H9 (cell line): ENCODE measurements at regions not wholly inside any gene's neighbourhood (a gene's known extent, or its start where the extent isn't known, plus 50 kb on each side); places are given as distances from the start of the nearest gene placed in this dataset.

ENCODE experiments used
- DNase-seq: peaks from one replicate; pipeline ENCODE4 v3.0.0-alpha.2; 2017
- H2AFZ ChIP-seq: one replicate; pipeline ENCODE4 v1.6.1; 2013; ENCODE audit warnings: mild to moderate bottlenecking, low read length, control low read depth, moderate library complexity
- H2AK5ac ChIP-seq: 2 replicates; pipeline ENCODE4 v1.6.1; 2013; ENCODE audit warnings: low read length, control low read depth, mixed read lengths; ENCODE audit not compliant: insufficient read length
- H2BK120ac ChIP-seq: one replicate; pipeline ENCODE4 v1.6.1; 2013; ENCODE audit warnings: low read depth, mild to moderate bottlenecking, low read length, control low read depth, inconsistent platforms; ENCODE audit not compliant: poor library complexity, severe bottlenecking
- H2BK12ac ChIP-seq: 2 replicates; pipeline ENCODE4 v1.6.1; 2013; ENCODE audit warnings: low read length, control low read depth, mixed read lengths, low read depth; ENCODE audit not compliant: insufficient read length
- H2BK15ac ChIP-seq: 2 replicates; pipeline ENCODE4 v1.6.1; 2013; ENCODE audit warnings: low read depth, low read length, control low read depth
- H2BK20ac ChIP-seq: one replicate; pipeline ENCODE4 v1.6.1; 2013; ENCODE audit warnings: low read depth, mild to moderate bottlenecking, low read length, control low read depth, inconsistent platforms; ENCODE audit not compliant: poor library complexity, severe bottlenecking
- H2BK5ac ChIP-seq: 2 replicates; pipeline ENCODE4 v1.6.1; 2013; ENCODE audit warnings: low read length, control low read depth, mixed read lengths; ENCODE audit not compliant: insufficient read length
- H3K14ac ChIP-seq: 2 replicates; pipeline ENCODE4 v1.6.1; 2013; ENCODE audit warnings: low read length, control low read depth; ENCODE audit not compliant: insufficient read depth
- H3K18ac ChIP-seq: 2 replicates; pipeline ENCODE4 v1.6.1; 2013; ENCODE audit warnings: low read depth, mild to moderate bottlenecking, mixed read lengths, low read length, control low read depth; ENCODE audit not compliant: insufficient read length
- H3K23ac ChIP-seq: 2 replicates; pipeline ENCODE4 v1.6.1; 2013; ENCODE audit warnings: low read length, control low read depth, mixed read lengths, low read depth; ENCODE audit not compliant: insufficient read length
- H3K23me2 ChIP-seq: 2 replicates; pipeline ENCODE4 v1.6.1; 2013; ENCODE audit warnings: low read depth, mild to moderate bottlenecking, mixed read lengths, low read length, control low read depth; ENCODE audit not compliant: insufficient read length, poor library complexity, severe bottlenecking
- H3K27ac ChIP-seq: 2 replicates; pipeline ENCODE4 v1.5.1; 2013; ENCODE audit warnings: low read length, control low read depth, mixed read lengths, low read depth; ENCODE audit not compliant: insufficient read length
- H3K27me3 ChIP-seq: 2 replicates; pipeline ENCODE4 v1.6.1; 2013; ENCODE audit warnings: low read length, control low read depth, inconsistent platforms; ENCODE audit not compliant: insufficient read depth
- H3K4ac ChIP-seq: 2 replicates; pipeline ENCODE4 v1.6.1; 2013; ENCODE audit warnings: low read depth, mild to moderate bottlenecking, control low read depth, inconsistent platforms, low read length, moderate library complexity
- H3K4me1 ChIP-seq: 2 replicates; pipeline ENCODE4 v1.6.1; 2013; ENCODE audit warnings: low read length, control low read depth, inconsistent platforms; ENCODE audit not compliant: insufficient read depth
- H3K4me2 ChIP-seq: 2 replicates; pipeline ENCODE4 v1.6.1; 2013; ENCODE audit warnings: low read length, control low read depth, mixed read lengths; ENCODE audit not compliant: insufficient read length, insufficient read depth
- H3K56ac ChIP-seq: 2 replicates; pipeline ENCODE4 v1.6.1; 2013; ENCODE audit warnings: low read depth, mild to moderate bottlenecking, mixed read lengths, low read length, control low read depth; ENCODE audit not compliant: insufficient read length
- H3K79me1 ChIP-seq: 2 replicates; pipeline ENCODE4 v1.6.1; 2013; ENCODE audit warnings: low read depth, mild to moderate bottlenecking, moderate library complexity, low read length, control low read depth, inconsistent platforms; ENCODE audit not compliant: insufficient read depth, poor library complexity, severe bottlenecking
- H3K79me2 ChIP-seq: 2 replicates; pipeline ENCODE4 v1.6.1; 2013; ENCODE audit warnings: low read length, control low read depth, inconsistent platforms; ENCODE audit not compliant: insufficient read depth
- H3K9ac ChIP-seq: 2 replicates; pipeline ENCODE4 v1.6.1; 2013; ENCODE audit warnings: low read length, control low read depth, mixed read lengths; ENCODE audit not compliant: insufficient read length; ENCODE audit errors: extremely low read depth
- H3K9me3 ChIP-seq: one replicate; pipeline ENCODE4 v1.6.1; 2013; ENCODE audit warnings: low read depth, low read length, inconsistent platforms; ENCODE audit not compliant: control insufficient read depth
- H3T11ph ChIP-seq: one replicate; pipeline ENCODE4 v1.6.1; 2013; ENCODE audit warnings: mild to moderate bottlenecking, low read length, control low read depth, inconsistent platforms
- H4K20me1 ChIP-seq: one replicate; pipeline ENCODE4 v1.6.1; 2013; ENCODE audit not compliant: control insufficient read depth, insufficient read length, insufficient read depth
- H4K5ac ChIP-seq: 2 replicates; pipeline ENCODE4 v1.6.1; 2013; ENCODE audit warnings: low read depth, mild to moderate bottlenecking, mixed read lengths, low read length, control low read depth; ENCODE audit not compliant: insufficient read length
- H4K8ac ChIP-seq: replicated peaks from 2 replicates; pipeline ENCODE4 v1.6.1; 2013; ENCODE audit warnings: low read length, control low read depth, mixed read lengths, low read depth; ENCODE audit not compliant: insufficient read length
- H4K91ac ChIP-seq: 2 replicates; pipeline ENCODE4 v1.6.1; 2013; ENCODE audit warnings: low read depth, mild to moderate bottlenecking, moderate library complexity, mixed read lengths, low read length, control low read depth; ENCODE audit not compliant: insufficient read length
- H3K27ac Mint-ChIP-seq, 3 experiments: 2 replicates in 2 of 3; 3 replicates in 1 of 3; pipeline ENCODE4 v1.8.0; 2020 to 2021; ENCODE audit warnings: mixed read lengths in 3 of 3, mild to moderate bottlenecking in 1 of 3, moderate library complexity in 1 of 3
- H3K27me3 Mint-ChIP-seq: 2 replicates; pipeline ENCODE4 v1.8.0; 2021; ENCODE audit warnings: low read depth, mild to moderate bottlenecking, moderate library complexity, mixed read lengths
- H3K36me3 Mint-ChIP-seq, 3 experiments: 2 replicates in 2 of 3; 3 replicates in 1 of 3; pipeline ENCODE4 v1.8.0; 2020 to 2021; ENCODE audit warnings: low read depth in 3 of 3, mixed read lengths in 3 of 3; ENCODE audit not compliant: insufficient read depth in 1 of 3
- H3K4me1 Mint-ChIP-seq, 2 experiments: 2 replicates each; pipeline ENCODE4 v1.8.0; 2020; ENCODE audit warnings: mixed read lengths in 2 of 2
- H3K4me3 Mint-ChIP-seq, 2 experiments: 2 replicates in 1 of 2; 3 replicates in 1 of 2; pipeline ENCODE4 v1.8.0; 2020 to 2021; ENCODE audit warnings: mild to moderate bottlenecking in 2 of 2, mixed read lengths in 2 of 2, moderate library complexity in 1 of 2
- H3K9me3 Mint-ChIP-seq, 2 experiments: 2 replicates in 1 of 2; 3 replicates in 1 of 2; pipeline ENCODE4 v1.8.0; 2020; ENCODE audit warnings: mild to moderate bottlenecking in 2 of 2, mixed read lengths in 2 of 2, moderate library complexity in 1 of 2
- WGBS: extraction: QIAGEN DNeasy Blood & Tissue Kit; methylation state at CpG from one replicate; pipeline ENCODE4 v1.1.7; 2013; ENCODE audit warnings: missing lambda C conversion rate, low lambda C conversion rate, mixed read lengths; ENCODE audit not compliant: insufficient read length; ENCODE audit errors: extremely low coverage; 5-methylcytosine and 5-hydroxymethylcytosine counted together
- TF ChIP-seq, protein P1 (sequence below): fragments of 200-600 bp; sonication (generic); conservative IDR thresholded peaks from 3 replicates; pipeline ENCODE4 v1.8.0; 2021; ENCODE audit warnings: antibody characterized with exemption, mild to moderate bottlenecking

DNA sequence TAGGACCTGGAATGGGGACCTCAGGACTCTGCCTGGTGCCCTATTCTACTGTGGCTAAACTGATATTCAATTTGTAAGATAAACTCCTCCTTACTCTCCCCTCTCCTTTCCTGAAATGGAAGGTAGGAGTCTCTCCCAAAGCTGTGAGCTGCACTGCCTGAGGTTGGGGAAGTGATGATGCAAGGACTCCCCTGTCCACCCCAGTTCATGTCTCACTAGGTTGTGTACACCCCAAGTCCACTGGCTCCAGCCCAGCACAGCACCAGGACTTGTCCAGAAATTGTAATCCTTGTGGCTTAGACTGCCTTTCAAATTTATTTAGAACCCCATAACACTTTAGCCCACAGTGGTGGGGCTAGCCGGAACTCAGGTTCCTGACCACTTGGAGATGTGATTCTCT lies 247.2 kb upstream of the CTBP2 start:
- H3K4me1 Mint-ChIP-seq: peaks cover 12 to 13% of the 10 kb centered on the region in 2 experiments

More for the DNA sequence above, 247.2 kb upstream of the CTBP2 start:
- TF ChIP-seq, protein P1, sequence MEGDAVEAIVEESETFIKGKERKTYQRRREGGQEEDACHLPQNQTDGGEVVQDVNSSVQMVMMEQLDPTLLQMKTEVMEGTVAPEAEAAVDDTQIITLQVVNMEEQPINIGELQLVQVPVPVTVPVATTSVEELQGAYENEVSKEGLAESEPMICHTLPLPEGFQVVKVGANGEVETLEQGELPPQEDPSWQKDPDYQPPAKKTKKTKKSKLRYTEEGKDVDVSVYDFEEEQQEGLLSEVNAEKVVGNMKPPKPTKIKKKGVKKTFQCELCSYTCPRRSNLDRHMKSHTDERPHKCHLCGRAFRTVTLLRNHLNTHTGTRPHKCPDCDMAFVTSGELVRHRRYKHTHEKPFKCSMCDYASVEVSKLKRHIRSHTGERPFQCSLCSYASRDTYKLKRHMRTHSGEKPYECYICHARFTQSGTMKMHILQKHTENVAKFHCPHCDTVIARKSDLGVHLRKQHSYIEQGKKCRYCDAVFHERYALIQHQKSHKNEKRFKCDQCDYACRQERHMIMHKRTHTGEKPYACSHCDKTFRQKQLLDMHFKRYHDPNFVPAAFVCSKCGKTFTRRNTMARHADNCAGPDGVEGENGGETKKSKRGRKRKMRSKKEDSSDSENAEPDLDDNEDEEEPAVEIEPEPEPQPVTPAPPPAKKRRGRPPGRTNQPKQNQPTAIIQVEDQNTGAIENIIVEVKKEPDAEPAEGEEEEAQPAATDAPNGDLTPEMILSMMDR: no peak
- no peak overlapping the region for H3K27ac ChIP-seq
- H3K27me3 ChIP-seq: no peaks in the 10 kb centered on the region
- no peak overlapping the region for H3K14ac ChIP-seq
- H4K5ac ChIP-seq: no peak overlapping the region
- no peak overlapping the region for H2AFZ ChIP-seq
- no peak overlapping the region for H2BK120ac ChIP-seq
- H2AK5ac ChIP-seq: no peak overlapping the region
- no peaks in the 10 kb centered on the region for H3K79me1 ChIP-seq
- H4K91ac ChIP-seq: no peak overlapping the region
- Mint-ChIP-seq H3K27ac (no peak overlapping the region), H3K27me3 (peaks cover 3% of the 10 kb centered on the region), H3K4me3 (no peak overlapping the region), H3K9me3 (peaks cover 5 to 7% of the 10 kb centered on the region in 2 experiments), H3K36me3 (peaks cover 0 to 2% (median 2%) of the 10 kb centered on the region in 3 experiments; a peak in 1 of 7 replicates)
- no peaks in the 10 kb centered on the region for H4K20me1 ChIP-seq
- no peaks in the 10 kb centered on the region for H3K79me2 ChIP-seq
- H2BK5ac ChIP-seq: no peak overlapping the region
- no peak for DNase-seq
- H3K23ac ChIP-seq: no peak overlapping the region
- no peak overlapping the region for H2BK20ac ChIP-seq
- H3K4me1 ChIP-seq: no peaks in the 10 kb centered on the region
- H3K4ac ChIP-seq: no peak overlapping the region
- H4K8ac ChIP-seq: no peak overlapping the region
- no peak overlapping the region for H3K18ac ChIP-seq
- no CpG with 5 or more reads among the region's 1 CpG for WGBS
- no peak overlapping the region for H3K9ac ChIP-seq
- H3K9me3 ChIP-seq: no peaks in the 10 kb centered on the region
- no peak overlapping the region for H3K4me2 ChIP-seq
- no peak overlapping the region for H3K56ac ChIP-seq
- no peak overlapping the region for H2BK15ac ChIP-seq
- H3T11ph ChIP-seq: no peak overlapping the region
- H3K23me2 ChIP-seq: no peaks in the 10 kb centered on the region
- no peak overlapping the region for H2BK12ac ChIP-seq
